GM19467 (cell line): ENCODE measurements at regions not wholly inside any gene's neighbourhood (a gene's known extent, or its start where the extent isn't known, plus 50 kb on each side); places are given as distances from the start of the nearest gene placed in this dataset.

Source experiments
- ATAC-seq: cut with Tn5 transposase; IDR thresholded peaks from one replicate; pipeline ENCODE4 v1.9.1; 2021; ENCODE audit warnings: mild to moderate bottlenecking, moderate library complexity; ENCODE audit not compliant: unreplicated experiment

DNA sequence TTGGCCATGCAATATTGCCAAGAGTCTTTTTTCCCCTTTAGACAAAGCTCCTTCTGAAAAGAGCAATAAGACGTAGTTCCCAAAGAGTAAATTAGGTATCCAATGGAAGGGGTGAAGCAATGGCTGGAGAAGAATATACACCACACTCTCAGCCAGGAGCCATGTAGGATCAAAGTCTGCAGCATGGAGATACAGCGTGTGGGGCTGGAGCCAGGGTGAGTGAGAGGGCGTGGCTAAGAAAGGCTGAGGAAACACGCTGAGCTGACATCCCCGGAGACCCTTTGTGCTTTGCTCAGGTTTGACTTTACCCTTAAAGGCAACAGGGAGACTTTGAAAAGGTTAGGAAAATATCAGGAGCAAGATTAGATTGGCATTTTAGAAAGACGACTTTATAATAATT lies 87.1 kb upstream of the ELL2 start:
- ATAC-seq = no peak

GRCh38 chr5:96045888-96046287 lies 84.2 kb upstream of the ELL2 start:
- ATAC-seq = no peak

DNA sequence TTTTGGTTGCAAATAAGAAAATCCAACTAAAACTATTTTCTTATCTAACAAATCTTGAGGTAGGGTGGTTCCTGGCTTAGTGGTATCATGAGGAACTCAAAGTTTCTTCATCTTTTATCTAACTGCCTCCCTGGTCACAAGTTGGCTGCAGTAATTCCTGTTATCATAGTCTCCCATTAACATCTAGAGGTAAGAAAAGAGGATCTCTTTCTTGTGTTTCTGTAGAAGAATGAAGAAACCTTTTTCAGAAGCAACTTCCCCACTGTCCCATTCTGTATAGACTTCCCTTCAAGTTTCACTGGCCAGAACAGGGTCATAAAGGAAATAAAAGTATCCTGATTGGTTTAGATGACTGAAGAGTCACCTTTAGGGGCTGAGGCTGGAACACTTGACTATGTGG lies 81.8 kb upstream of the ELL2 start:
- ATAC-seq = no peak

GRCh38 chr5:96037128-96037527 lies 75.5 kb upstream of the ELL2 start:
- no peak for ATAC-seq

DNA sequence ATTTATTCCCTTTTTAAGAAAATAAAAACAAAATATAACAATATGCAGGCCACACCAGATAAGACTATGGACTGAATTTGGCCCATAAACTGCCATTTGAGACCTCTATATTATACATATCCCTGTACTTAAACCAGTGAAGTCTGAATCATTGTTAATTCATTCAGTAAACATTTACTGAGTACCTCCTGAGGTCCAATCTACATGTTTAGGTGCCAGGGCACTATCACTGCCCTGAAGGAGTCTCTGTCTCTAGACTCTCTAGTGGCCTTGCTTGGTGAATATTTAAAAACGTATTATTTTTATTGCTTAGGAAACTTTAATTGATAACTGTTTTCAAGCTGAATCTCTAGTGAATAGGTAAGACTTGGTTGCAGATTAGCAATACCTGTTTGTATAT lies 74.7 kb upstream of the ELL2 start:
- ATAC-seq = no peak

DNA sequence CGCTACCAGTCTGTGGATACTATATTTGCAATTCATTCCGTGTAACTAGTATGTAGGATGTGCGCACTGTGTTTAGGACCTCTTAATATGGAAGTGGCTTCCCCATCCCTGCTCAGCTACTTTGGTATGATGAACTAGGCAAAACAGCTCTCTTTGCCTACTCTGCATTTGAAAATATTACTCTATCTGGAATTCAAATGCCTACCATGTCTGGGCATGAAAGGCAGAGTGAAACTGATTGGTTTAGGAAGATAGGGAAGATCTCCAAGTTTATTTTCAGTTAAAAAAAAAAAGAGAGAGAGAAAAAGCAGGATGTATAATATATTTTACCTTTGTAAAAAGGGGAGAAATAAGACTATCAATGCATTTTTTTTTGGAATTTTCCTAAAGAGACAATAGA lies 74.1 kb upstream of the ELL2 start:
- ATAC-seq = no peak

GRCh38 chr5:96033116-96033515 lies 71.5 kb upstream of the ELL2 start:
- no peak for ATAC-seq

- ATAC-seq = no peak
Observed at GRCh38 chr5:96031811-96032261, 70.2 kb upstream of the ELL2 start.

GRCh38 chr5:96031180-96031579 lies 69.5 kb upstream of the ELL2 start:
- no peak for ATAC-seq

GRCh38 chr5:96026406-96027041 lies 64.9 kb upstream of the ELL2 start:
- no peak for ATAC-seq

DNA sequence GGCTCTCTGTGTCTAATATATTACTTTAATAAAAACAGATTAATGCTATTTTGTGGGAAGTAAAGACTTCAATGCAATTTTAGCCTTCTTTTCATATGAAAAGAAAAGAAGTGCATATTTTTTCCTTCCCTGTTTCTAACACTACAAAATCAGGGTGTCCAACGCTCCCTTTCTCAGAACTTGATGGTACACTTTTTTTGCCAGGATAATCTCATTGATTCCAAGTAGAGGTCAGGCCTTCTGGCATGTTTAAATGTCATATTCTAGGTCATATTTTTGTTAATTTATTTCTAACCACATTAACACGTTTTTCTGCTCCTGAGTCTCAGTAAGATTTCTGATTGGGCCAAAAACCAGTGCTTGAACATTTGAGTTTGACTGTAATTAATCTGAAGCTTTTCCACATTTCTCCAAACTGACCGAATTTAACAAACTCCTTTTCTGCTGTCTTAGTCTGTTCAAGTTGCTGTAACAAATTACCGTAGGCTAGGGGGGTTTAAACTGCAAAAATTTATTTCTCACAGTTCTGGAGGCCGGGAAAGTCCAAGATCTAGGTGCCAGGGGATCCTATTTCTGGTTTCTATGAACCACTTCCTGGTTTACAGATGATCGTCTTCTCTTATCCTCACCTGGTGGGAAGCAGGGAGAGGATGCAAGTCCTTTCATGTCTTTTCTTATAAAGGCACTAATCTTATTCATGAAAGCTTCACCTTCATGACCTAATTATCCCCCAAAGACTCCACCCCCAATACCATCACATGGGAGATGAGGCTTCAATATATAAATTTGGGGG lies 63.2 kb upstream of the ELL2 start:
- ATAC-seq = no peak

DNA sequence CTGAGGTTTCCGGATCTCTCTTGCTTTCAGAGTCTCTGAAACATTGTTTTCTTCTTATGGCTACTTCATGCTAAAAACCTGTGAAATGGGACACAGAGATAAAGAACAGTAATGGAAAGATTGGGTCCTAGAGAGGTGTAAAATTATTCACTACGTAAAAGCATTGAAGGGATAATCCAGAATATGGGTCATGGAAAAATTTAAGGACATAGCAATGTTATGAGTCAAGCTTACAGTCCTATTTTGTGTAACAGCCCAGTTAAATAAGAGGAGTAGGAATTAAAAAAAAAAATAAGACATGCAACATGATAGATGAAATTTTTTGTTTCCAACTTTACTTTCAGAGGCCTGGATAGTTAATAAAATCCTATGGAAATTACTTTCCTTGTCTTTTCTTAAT lies 61.9 kb upstream of the ELL2 start:
- ATAC-seq = no peak

DNA sequence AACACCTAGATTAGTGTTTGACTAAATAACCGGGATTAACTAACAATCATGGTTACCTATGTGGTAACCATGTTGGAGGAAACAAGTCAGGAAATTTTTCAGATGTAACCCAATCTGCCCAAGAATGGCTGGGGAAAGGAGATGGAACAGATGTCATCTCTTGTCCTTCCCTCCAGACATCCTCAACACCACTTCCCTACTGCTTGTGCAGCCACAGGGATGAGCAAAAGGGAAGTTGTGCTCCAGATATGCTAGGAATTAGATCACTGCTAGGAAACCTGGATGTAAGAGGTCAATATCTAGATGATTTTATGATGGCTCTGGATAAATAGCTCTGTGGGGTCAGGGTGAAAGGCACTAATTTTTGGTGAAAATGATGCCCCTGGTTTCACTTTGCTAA lies 61.3 kb upstream of the ELL2 start:
- no peak for ATAC-seq

DNA sequence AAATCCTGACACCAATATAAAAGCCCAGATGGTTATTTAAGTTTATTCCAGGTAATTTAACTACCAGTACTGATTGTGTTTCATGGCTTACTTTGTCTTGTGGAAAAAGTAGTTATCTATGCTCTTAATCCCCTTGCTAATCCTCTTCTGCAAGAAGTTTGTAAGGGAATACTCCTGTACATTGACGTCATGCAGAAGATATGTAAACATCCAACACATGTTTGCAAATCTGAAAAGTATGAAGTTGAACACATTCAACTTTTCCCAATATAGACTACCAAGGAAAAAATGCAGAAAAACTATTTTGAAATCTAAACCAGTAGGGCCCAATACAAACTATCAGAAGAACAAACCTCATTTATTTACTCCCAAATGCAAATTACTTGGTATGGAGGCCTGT lies 56.3 kb upstream of the ELL2 start:
- ATAC-seq = no peak

DNA sequence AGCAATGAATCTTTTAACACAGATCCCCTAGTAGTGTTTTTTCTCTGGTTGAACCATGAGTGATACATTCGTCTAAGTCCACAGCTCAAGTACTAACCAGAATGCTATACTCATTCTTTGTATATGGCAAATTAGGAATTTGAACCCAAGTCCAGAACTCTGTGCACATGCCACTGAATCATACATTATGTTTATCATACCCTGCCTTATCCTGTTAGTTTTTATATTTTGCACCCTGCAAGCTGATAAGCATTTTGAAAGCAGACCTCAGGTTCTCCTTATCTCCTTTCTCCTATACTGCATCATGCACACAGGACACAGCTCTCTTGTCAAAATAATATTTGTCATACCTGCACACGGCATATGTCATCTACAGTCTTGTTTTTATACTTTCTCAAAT lies 54.6 kb upstream of the ELL2 start:
- ATAC-seq = no peak

DNA sequence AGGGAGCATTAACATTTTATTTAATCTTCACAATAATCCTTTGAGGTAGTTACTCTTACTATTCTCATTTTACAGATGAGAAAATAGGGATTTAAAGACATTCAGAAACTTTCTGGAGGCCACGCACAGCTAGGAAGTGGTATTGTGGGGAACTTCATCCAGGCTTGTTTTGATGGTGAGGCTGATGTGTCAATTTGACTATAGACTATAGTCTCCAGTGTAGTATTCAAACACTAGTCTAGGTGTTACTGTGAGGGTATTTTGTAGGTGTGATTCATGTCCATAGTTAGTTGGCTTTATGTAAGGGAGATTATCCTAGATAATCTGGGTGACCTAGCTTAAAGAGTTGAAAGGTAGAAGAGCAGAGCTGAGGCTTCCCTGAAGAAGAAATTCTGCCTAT lies 54.1 kb upstream of the ELL2 start:
- no peak for ATAC-seq

GRCh38 chr5:96014395-96014794 lies 52.7 kb upstream of the ELL2 start:
- ATAC-seq = no peak

DNA sequence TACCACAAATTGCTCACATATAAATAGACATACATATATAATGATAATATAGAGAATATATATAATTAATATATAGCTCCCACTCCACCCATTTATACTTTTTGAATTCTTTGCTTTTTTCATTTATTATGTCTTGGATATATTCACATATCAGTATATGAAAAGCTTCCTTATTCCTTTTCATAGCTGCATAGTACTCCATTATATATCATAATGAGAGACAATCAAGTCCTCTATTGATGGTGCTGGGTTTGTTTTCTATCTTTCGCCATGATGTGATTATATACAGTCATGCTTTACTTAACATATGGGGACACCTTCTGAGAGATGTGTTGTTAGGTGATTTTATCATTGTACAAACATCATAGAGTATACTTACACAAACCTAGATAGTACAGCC lies 51.6 kb upstream of the ELL2 start:
- no peak for ATAC-seq

- ATAC-seq = no peak
Observed at GRCh38 chr5:96012399-96012798, 50.7 kb upstream of the ELL2 start.
